SJCRH30 (cell line): ENCODE measurements at regions not wholly inside any gene's neighbourhood (a gene's known extent, or its start where the extent isn't known, plus 50 kb on each side); places are given as distances from the start of the nearest gene placed in this dataset.

Experiments
- DNase-seq, 2 experiments: peaks; one replicate each; pipeline ENCODE4 v3.0.0-alpha.2; 2015 to 2020
- H3K27ac ChIP-seq: fragments of 250-450 bp; sonication (Bioruptor Pico); 2 replicates; pipeline ENCODE4 v1.5.1; 2020; ENCODE audit warnings: mild to moderate bottlenecking, moderate library complexity
- H3K27me3 ChIP-seq: fragments of 250-450 bp; sonication (Bioruptor Pico); 2 replicates; pipeline ENCODE4 v1.5.1; 2020; ENCODE audit warnings: mild to moderate bottlenecking, moderate library complexity
- H3K36me3 ChIP-seq: fragments of 250-450 bp; sonication (Bioruptor Pico); 2 replicates; pipeline ENCODE4 v1.5.1; 2020; ENCODE audit warnings: mild to moderate bottlenecking, moderate library complexity
- H3K4me1 ChIP-seq: fragments of 250-450 bp; sonication (Bioruptor Pico); 2 replicates; pipeline ENCODE4 v1.5.1; 2020; ENCODE audit warnings: mild to moderate bottlenecking, moderate library complexity
- H3K4me3 ChIP-seq: fragments of 250-450 bp; sonication (Bioruptor Pico); 2 replicates; pipeline ENCODE4 v1.5.1; 2020; ENCODE audit warnings: mild to moderate bottlenecking, moderate library complexity
- H3K9me3 ChIP-seq: fragments of 250-450 bp; sonication (Bioruptor Pico); replicated peaks from 2 replicates; pipeline ENCODE4 v1.5.1; 2020; ENCODE audit warnings: mild to moderate bottlenecking, moderate library complexity

- H3K4me3 ChIP-seq, result no peak overlapping the region
- H3K27me3 ChIP-seq, result no peaks in the 10 kb centered on the region
- H3K27ac ChIP-seq, result no peak overlapping the region
- no peaks in the 10 kb centered on the region for H3K36me3 ChIP-seq
- H3K4me1 ChIP-seq, result peaks cover 32% of the 10 kb centered on the region
- peaks cover 11% of the 10 kb centered on the region for H3K9me3 ChIP-seq
- DNase-seq, result peak in 1 of 2 experiments; percentile 24
Observed at GRCh38 chr20:23268792-23269354, 81.7 kb upstream of the NXT1 start.

- no peak overlapping the region for H3K4me3 ChIP-seq
- no peaks in the 10 kb centered on the region for H3K27me3 ChIP-seq
- no peaks in the 10 kb centered on the region for H3K36me3 ChIP-seq
- DNase-seq, result no peak
- H3K27ac ChIP-seq, result no peak overlapping the region
- peaks cover 17% of the 10 kb centered on the region for H3K9me3 ChIP-seq
- peaks cover 32% of the 10 kb centered on the region for H3K4me1 ChIP-seq
Observed at GRCh38 chr20:23267909-23268308, 82.7 kb upstream of the NXT1 start.

DNA sequence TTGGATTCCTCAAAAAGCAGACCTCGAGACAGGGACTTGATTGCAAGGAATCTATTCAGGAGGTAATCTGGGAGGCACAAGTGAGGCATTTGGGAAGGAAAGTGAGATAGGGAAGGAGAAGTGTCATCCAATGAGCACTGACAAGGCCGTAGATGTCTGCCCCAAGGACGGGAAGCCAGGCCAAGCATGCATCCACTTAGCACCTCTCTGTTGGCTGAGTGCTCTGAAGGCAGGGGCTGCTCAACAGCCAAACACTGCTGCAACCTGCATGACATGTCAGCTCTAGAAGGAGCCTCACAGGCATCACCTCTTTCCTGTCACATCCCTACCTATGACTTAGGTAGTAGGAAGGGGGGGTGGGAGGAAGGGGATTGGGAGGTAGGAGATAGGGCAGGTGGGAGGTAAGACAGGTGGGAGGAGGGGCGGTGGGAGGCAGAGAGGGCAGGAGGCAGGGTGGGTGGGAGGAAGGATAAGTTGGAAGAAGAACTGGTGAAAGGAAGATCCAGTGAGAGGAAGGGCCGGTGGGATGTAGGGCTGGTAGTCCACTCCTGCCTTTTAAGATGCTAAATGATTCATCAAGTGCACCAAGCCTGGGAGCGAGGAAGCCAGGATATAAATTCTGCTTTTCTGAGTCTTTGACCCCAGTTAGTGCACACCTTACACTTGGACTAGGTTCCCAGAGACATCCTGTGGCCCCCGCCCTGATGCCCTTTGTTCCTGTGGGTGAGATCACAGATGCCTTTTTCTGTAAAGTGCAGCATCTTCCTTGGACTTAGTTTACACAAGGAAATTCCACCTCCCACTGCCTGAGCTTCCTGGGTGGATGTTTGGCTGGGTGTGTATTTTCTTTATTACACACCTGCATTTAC, 83.8 kb upstream of the NXT1 start:
- DNase-seq, result no peak
- Histone ChIP-seq H3K9me3 (peaks cover 17% of the 10 kb centered on the region), H3K36me3 (no peaks in the 10 kb centered on the region), H3K4me3 (no peak overlapping the region), H3K27me3 (no peaks in the 10 kb centered on the region), H3K4me1 (peaks cover 32% of the 10 kb centered on the region), H3K27ac (no peak overlapping the region)

DNA sequence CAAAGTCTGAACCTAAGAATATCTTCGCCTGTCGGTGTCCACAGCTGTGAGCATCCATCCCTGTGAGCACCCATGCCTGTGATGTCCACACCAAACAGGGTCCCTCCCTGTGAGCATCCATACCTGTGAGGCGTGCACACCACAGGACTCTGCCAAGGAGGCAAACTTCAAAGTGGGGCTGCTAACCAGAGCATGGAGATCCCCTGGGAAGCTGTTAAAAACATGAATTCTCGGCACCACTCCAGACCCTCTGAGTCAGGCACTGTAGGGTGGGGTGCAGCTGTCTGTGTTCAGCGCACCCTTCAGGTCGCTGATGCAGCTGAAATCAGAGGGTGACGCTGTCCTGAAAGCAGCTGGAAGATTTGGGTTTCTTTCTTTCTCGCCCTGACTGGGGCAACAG, 85.4 kb upstream of the NXT1 start:
- H3K27me3 ChIP-seq, result no peaks in the 10 kb centered on the region
- DNase-seq, result peak; percentile 88 to 93
- H3K36me3 ChIP-seq, result no peaks in the 10 kb centered on the region
- H3K27ac ChIP-seq, result peak overlapping the region; percentile 15; the same call in 1 of the 2 replicates
- peaks cover 24% of the 10 kb centered on the region for H3K4me1 ChIP-seq
- H3K4me3 ChIP-seq, result no peak overlapping the region
- H3K9me3 ChIP-seq, result peaks cover 17% of the 10 kb centered on the region

GRCh38 chr20:23264545-23264944, 86.0 kb upstream of the NXT1 start:
- Histone ChIP-seq H3K9me3 (peaks cover 17% of the 10 kb centered on the region), H3K27ac (no peak overlapping the region), H3K4me1 (peaks cover 17% of the 10 kb centered on the region), H3K27me3 (no peaks in the 10 kb centered on the region), H3K4me3 (no peak overlapping the region), H3K36me3 (no peaks in the 10 kb centered on the region)
- DNase-seq, result no peak

GRCh38 chr20:23260181-23260840, 90.3 kb upstream of the NXT1 start:
- Histone ChIP-seq H3K27ac (no peak overlapping the region), H3K9me3 (peaks cover 5% of the 10 kb centered on the region; the same call in 1 of the 2 replicates), H3K4me3 (no peak overlapping the region), H3K4me1 (peaks cover 45% of the 10 kb centered on the region), H3K27me3 (no peaks in the 10 kb centered on the region), H3K36me3 (no peaks in the 10 kb centered on the region)
- no peak for DNase-seq

DNA sequence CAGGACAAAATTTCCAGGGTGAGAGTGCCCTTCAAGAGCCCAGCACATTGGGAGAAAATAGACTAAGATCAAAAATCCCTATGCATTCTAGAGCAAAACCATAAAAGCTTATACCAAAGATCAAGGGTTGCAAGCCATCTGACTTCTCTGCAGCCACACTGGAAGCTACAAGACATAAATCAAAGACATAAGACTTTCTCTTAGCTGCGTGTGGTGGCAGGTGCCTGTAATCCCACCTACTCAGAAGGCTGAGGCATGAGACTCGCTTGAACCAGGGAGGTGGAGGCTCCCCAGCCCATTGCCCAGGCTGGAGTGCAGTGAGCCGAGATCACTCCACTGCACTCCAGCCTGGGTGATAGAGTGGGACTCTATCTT, 91.9 kb upstream of the NXT1 start:
- H3K4me1 ChIP-seq, result peaks cover 47% of the 10 kb centered on the region
- DNase-seq, result no peak
- peak overlapping the region; percentile 93 for H3K27ac ChIP-seq
- H3K36me3 ChIP-seq, result no peaks in the 10 kb centered on the region
- H3K4me3 ChIP-seq, result no peak overlapping the region
- H3K27me3 ChIP-seq, result no peaks in the 10 kb centered on the region
- H3K9me3 ChIP-seq, result peaks cover 5% of the 10 kb centered on the region; the same call in 1 of the 2 replicates

- H3K27me3 ChIP-seq, result no peaks in the 10 kb centered on the region
- DNase-seq, result peak in 1 of 2 experiments; percentile 63
- no peaks in the 10 kb centered on the region; the same call in 1 of the 2 replicates for H3K9me3 ChIP-seq
- no peak overlapping the region for H3K4me3 ChIP-seq
- H3K36me3 ChIP-seq, result no peaks in the 10 kb centered on the region
- H3K4me1 ChIP-seq, result peaks cover 47% of the 10 kb centered on the region
- H3K27ac ChIP-seq, result peak overlapping the region; percentile 93
Observed at GRCh38 chr20:23257848-23258746, 92.5 kb upstream of the NXT1 start.

DNA sequence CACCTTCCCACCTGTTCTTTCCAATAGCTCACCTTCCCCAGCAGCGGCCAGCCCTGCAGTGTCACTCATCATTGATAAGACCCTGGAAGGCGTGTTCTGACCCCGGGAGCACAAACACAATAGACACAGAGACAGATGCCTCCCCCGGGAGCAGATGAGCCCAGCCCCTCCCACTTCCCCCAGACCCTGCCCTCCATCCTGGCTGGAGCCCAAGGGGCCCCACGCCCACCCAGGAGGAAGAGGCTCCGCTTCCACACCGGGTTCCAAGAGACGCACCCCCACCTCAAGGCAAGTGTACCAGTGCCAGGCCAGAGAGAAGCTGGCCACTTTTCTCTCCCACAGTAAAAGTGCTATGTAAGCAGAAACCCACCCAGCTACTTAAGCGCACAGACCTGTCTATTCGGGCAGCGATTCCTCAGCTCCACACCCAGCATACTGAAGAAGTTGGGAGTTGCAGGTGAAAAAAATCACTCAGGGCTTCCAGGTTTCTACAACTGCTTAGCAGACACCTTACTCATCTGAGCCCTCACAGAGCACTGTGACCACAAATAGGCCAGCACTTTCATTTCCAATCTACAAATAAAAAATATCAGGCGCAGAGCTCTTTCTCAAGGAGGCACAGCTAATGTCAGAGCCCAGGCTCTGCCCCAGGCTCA, 93.4 kb upstream of the NXT1 start:
- Histone ChIP-seq H3K4me1 (peaks cover 47% of the 10 kb centered on the region), H3K27ac (peak overlapping the region; percentile 93), H3K9me3 (no peaks in the 10 kb centered on the region), H3K4me3 (peak overlapping the region; percentile 4), H3K27me3 (no peaks in the 10 kb centered on the region), H3K36me3 (no peaks in the 10 kb centered on the region)
- peak in 1 of 2 experiments; percentile 59 for DNase-seq

GRCh38 chr20:23255716-23256385, 94.7 kb upstream of the NXT1 start:
- peaks cover 47% of the 10 kb centered on the region for H3K4me1 ChIP-seq
- H3K36me3 ChIP-seq, result no peaks in the 10 kb centered on the region
- DNase-seq, result peak; percentile 93 to 97
- peak overlapping the region; percentile 93 for H3K27ac ChIP-seq
- no peaks in the 10 kb centered on the region for H3K27me3 ChIP-seq
- H3K9me3 ChIP-seq, result no peaks in the 10 kb centered on the region
- peak overlapping the region; percentile 4; the same call in 1 of the 2 replicates for H3K4me3 ChIP-seq

- Histone ChIP-seq H3K4me1 (peaks cover 47% of the 10 kb centered on the region), H3K27ac (peak overlapping the region; percentile 93; the same call in 1 of the 2 replicates), H3K36me3 (no peaks in the 10 kb centered on the region), H3K9me3 (no peaks in the 10 kb centered on the region), H3K27me3 (no peaks in the 10 kb centered on the region), H3K4me3 (no peak overlapping the region)
- peak in 1 of 2 experiments; percentile 34 for DNase-seq
Observed at GRCh38 chr20:23255106-23255505, 95.5 kb upstream of the NXT1 start.

- Histone ChIP-seq H3K9me3 (no peaks in the 10 kb centered on the region), H3K4me1 (peaks cover 47% of the 10 kb centered on the region), H3K27me3 (no peaks in the 10 kb centered on the region), H3K4me3 (no peak overlapping the region), H3K27ac (no peak overlapping the region; the same call in 1 of the 2 replicates), H3K36me3 (no peaks in the 10 kb centered on the region)
- no peak for DNase-seq
Observed at GRCh38 chr20:23254505-23254904, 96.1 kb upstream of the NXT1 start.

DNA sequence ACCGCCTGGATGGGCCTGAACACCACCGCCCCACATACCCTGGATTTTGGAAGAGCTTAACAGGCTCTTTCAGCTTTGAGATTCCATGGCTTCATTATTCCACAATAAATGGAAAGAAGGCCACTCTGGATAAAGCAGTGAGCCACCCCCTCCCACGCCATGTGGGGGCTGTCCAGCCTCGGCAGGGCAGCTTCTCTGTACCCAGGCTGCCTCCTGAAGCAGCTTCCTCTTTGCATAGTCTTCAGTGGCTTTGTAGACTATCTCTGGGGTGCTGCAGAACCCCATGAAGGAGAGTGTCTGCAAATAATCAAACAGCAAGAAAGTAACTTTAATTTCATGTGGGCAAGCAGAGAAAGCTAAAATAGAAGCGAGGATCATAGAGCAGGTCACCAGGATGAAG, 96.6 kb upstream of the NXT1 start:
- peaks cover 48% of the 10 kb centered on the region for H3K4me1 ChIP-seq
- no peak overlapping the region for H3K27ac ChIP-seq
- DNase-seq, result no peak
- H3K36me3 ChIP-seq, result no peaks in the 10 kb centered on the region
- H3K4me3 ChIP-seq, result no peak overlapping the region
- no peaks in the 10 kb centered on the region for H3K9me3 ChIP-seq
- no peaks in the 10 kb centered on the region for H3K27me3 ChIP-seq
